SK-N-SH treated with all-trans-retinoic acid at 6 μM for 48 hours (cell line): ENCODE measurements at regions not wholly inside any gene's neighbourhood (a gene's known extent, or its start where the extent isn't known, plus 50 kb on each side); places are given as distances from the start of the nearest gene placed in this dataset.

ENCODE experiments used
- BACH2 ChIP-seq: fragments of 250-450 bp; sonication (Bioruptor Pico); IDR thresholded peaks from 2 replicates; pipeline ENCODE4 v1.9.0; 2021; ENCODE audit warnings: mild to moderate bottlenecking, borderline replicate concordance
- CSDC2 ChIP-seq: fragments of 250-450 bp; sonication (Bioruptor Pico); IDR thresholded peaks from 2 replicates; pipeline ENCODE4 v1.5.0; 2020; ENCODE audit warnings: mild to moderate bottlenecking, moderate library complexity

DNA sequence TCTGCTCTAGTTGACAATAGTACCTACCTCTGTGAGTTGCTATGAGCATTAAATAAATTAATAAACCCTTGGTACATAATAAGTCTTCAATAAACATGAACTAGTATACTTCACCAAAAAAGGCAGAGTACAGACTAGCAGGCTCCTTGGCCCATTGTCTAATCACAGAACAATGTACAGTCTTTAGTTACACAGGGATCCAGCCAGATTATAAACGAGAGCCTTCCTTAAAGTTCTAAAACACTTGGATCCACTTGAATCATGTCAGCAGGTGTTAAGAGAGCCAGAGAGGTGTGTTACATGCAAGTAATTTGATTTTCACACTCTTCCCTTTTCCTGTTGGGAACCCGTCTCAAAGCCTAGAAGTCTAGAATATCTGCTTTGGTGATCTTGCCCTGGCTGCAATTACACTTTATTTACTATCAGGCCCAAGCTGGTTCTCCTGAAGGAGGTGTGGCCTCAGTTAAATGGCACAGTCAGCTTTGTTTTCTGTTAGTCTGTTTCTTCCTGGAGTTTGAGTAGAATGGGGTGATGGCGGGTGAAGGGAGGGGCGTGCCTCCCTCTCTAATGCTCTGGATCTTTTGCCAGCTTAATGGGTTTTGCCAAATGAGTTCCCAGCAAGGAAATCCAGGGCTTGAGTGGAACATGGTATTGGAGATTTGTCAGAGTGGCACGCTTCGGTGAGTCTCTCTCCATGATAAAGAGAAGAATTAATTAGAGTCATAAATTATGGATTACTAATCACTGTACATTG lies 570.9 kb upstream of the CAMK1G start:
- no peak for TF ChIP-seq CSDC2 (CRISPR knock-in tag)
- TF ChIP-seq BACH2 (CRISPR knock-in tag), result no peak
